ENCODE measurements at regions not wholly inside any gene's neighbourhood (a gene's known extent, or its start where the extent isn't known, plus 50 kb on each side); places are given as distances from the start of the nearest gene placed in this dataset.
"Not testable (repeated sequence)": the region's sequence is repeated elsewhere in the genome, so short reads cannot be mapped to it uniquely, and the experiment has no call there.

DNA sequence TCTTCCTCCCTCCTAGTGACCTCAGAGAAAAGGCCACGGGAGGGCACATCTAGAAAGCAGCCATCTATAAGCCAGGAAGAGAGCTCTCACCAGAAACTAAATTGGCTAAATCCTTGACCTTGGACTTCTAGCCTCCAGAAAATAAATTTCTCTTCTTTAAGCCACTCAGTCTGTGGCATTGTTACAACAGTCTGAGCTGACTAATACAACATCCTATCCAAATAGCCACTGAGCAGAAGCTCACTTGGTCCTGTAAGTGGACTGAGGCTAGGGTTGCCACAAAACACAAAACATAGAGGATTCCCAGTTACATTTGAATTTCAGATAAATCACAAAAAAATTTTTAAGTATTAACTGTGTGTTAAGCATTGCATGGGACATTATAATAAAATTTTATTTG is 383.4 kb downstream of the MLLT3 start:
- DNase-seq (ENCODE audit: low read depth): no peak

DNA sequence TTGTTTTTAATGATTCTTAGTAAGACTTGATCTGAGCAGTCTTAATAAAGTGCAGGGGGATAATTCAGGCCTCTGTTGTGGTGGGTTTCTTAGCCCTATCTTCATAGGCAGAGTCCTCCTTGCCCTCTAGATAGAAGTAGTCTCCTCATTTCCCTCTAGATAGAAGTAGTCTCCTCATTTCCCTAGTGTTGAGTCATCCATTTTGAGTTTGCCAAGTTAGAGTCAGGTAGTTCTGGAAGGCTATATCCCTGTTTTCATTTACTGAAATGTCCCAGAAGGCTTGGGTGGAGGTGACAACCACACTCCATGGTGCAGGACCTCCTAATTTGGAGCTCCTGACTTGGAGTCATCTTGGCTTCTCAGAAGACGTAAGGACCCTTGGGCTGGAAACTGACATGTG is 384.6 kb downstream of the MLLT3 start:
- no peak for DNase-seq (ENCODE audit: low read depth)

- no peak for DNase-seq (ENCODE audit: low read depth)
Measured at GRCh38 chr9:20236676-20237075, 385.6 kb downstream of the MLLT3 start.

DNA sequence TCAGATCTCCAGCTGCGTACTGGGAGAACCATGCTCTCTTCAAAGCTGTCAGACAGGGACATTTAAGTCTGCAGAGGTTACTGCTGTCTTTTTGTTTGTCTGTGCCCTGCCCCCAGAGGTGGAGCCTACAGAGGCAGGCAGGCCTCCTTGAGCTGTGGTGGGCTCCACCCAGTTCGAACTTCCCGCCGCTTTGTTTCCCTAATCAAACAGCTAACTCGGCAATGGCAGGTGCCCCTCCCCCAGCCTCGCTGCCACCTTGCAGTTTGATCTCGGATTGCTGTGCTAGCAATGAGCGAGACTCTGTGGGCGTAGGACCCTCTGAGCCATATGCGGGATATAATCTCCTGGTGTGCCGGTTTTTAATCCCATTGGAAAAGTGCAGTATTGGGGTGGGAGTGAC is 387.1 kb downstream of the MLLT3 start:
- not testable (repeated sequence) for DNase-seq (ENCODE audit: low read depth)

DNA sequence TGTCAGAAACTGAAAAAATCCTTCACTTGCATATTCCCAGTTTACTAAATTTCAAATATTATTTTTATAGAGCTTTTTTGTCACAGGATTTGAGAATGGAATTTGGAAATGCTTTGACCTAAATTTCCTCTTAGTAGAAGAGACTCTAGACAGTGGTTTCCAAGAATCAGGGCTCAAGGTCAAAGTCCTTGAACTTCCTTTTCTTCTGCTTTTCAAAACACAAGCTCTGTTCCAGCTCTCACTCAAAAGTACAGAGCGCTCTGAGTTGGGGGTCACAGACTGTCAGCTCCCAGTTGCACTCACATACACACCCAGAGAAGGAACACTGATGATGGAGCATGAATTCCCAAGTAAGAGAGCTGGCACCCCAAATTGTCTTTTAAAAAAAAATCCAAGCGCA is 394.2 kb downstream of the MLLT3 start:
- DNase-seq (ENCODE audit: low read depth): no peak

DNA sequence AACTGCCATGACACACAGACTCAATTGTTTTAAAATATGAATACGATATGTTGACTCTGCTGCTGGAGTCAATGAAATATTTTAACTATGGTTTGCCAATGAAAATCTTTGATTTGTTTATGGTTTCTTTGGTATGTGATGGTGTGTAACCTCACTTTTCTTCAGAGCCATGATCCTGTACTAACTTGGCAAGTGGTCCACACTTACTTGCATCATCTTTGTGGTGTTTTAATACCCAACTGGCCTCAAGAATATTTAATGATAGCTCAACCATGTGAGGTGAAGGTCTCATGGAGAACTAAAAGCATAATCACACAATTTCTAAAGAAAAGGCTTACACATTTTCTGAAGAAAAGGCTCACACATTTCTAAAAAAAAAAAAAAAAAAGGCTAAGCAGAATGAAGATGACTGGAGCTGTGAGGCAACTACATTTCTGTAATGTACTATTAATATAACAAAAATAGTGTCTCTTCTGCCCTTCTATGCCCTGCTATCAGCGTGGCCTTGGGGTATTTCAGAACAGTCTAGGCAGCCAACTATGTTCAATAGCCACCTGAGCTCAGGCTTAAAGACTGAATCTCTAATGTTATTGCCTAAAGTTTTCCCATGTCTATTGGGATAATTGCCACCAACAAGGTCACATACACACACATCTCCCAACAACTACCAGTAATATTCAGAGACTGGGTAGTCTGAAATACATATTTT is 395.0 kb downstream of the MLLT3 start:
- no peak for DNase-seq (ENCODE audit: low read depth)

DNA sequence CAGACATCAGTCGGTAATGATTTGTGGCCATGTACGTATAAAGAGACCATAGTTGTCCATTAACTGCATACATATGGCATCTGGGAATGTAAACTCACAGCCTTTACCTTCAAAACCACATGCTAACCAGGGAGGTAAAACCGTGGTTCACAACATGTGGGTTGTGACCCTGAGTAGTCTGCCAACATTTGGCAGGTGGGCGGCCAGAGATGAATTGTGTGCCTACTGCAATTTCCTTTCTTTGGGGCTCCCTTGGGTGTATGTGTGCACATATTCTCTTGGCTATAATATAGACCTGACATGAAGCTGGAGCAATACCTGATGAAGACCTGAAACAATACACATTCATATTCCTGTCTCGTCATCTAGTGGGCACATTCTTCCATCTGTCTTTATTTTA is 396.0 kb downstream of the MLLT3 start:
- no peak for DNase-seq (ENCODE audit: low read depth)

DNA sequence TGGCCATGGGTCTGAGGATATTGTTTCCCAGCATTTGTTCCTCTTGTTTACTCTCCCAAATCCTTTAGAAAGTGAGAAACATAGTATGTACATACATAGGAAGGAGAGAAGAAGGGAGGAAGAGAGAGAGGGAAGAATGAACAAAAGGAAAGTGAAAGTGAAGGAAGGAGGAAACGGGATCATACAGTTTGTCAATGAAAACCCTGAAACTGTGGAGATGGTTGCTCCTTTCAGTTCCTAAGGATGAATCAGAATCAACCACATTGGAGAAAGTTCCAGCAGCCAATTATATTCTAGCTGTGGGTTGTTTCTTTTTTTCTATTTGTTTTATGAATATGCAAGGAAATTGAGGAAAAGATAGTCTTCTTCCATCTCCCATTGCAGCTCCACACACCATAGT is 396.5 kb downstream of the MLLT3 start:
- DNase-seq (ENCODE audit: low read depth): no peak

- no peak for DNase-seq (ENCODE audit: low read depth)
Measured at GRCh38 chr9:20224756-20225155, 397.5 kb downstream of the MLLT3 start.

DNA sequence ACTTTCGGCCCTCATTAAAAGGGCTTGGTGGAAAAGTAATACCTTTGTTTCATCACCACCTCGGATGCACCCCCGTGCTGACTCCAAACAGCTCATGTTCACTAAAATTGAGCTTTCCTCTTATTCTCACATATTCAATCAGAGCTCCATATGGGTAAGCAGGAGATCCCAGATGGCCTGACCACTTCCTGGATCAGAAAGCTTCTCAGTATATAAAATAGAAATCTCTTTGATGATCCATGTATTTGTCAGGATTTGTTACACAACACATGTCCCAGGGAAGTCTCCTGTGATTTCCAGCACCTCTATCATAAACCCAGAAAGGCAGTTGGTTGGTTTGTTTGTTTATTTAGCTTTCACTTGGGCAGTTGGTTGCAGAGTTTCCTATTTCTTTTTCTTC is 402.0 kb downstream of the MLLT3 start:
- DNase-seq (ENCODE audit: low read depth): no peak

DNA sequence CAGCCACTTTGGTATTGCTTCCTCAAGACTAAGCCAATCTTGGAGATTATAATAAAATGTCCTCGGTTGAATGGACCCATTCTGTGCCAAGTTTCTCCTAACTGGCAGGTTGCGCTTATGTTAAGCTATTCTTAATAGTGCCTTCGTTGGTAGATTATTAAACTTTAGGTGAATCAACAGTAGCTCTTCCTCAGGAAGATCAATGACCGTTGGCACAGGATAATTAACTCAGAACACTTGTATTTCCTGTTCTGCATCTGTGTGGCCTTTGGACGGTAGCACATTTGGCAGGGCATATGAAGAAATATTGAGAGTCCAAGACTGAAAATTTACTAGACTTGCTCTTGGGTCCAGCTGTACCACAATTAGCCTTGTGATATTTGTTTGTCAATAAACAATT is 402.9 kb downstream of the MLLT3 start:
- no peak for DNase-seq (ENCODE audit: low read depth)

- no peak for DNase-seq (ENCODE audit: low read depth)
Measured at GRCh38 chr9:20217596-20217995, 404.7 kb downstream of the MLLT3 start.

DNA sequence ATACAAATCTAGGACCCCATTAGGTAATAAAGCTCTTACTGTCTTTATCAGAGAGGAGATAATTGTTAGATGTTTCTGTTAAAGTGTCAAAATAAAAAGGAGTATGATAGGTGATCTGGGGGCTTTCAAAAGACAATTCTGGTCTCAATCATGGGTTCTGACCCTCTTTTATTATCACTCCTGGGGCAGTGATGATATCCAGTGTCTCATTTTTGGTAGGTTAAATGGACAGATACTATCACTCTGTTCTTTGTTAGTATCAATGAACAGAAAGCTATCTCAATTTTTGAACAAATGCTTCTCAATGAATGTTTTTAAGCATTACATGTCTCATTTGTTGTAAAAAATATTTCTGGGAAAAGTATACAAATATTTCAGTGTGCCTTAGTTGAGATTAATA is 405.9 kb downstream of the MLLT3 start:
- DNase-seq (ENCODE audit: low read depth): no peak

DNA sequence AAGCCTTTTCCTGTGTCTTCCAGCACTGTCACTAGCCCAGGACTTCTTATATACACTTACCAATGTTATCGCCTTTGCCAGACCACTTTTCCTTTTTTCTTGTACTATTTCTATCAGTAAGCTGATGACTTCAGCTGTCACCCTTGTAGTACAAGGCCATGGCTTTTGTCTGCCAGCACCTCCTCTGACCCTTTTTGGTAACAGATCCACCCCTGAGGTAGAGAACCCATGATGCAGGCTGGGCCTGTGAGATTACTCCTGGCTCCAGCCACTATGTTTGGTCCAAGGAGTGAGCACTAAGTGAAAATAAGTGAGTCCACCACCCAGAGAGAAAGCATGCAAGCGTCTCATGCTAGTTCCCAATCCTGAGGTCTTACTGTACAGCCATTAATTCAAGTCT is 406.7 kb downstream of the MLLT3 start:
- DNase-seq (ENCODE audit: low read depth): no peak

GRCh38 chr9:20212806-20213205 is 409.5 kb downstream of the MLLT3 start:
- DNase-seq (ENCODE audit: low read depth): no peak

DNA sequence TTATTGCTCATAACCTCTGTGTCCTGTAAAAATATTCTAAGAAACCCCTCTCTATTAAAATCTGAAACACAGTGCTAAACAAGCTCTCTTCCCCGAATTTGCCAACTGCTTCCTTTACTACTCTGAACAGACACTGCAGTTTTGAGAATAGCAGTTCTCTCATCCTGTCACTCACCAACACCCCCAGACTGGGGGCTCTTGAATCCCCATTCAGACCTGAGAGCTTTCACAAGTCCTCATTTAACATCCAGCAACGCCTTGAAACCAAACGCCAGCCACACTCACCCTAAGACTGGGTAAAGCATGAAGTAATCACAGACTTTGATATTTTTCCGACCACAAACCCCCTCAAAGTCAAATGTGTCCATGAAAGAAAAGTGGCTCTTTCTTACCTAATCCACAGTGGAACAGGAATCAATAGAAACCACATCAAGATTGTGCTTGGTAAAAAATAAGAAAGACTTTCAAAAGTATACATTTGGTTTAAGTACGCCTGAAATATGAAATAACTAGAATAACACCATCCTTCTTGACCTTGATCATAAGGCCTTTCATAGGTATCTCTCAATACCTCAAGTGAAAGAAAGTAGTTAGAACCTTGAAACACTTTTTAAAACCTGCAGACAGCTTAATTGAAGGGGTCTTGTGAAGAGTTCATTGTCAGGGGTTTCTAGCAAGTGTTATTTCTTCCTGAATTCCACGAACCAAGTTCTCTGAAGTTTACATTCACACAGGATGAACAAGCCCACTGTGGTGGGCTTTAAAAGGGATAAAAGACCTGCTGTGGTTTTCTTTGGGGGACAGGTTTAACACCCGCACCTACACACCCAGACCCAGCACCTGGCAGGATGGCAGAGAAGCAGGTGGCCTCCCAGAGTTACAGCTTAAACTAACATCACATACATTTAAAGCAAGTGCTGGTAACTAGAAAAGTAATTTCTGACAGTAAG is 412.6 kb downstream of the MLLT3 start:
- peak; percentile 51 for DNase-seq (ENCODE audit: low read depth)

DNA sequence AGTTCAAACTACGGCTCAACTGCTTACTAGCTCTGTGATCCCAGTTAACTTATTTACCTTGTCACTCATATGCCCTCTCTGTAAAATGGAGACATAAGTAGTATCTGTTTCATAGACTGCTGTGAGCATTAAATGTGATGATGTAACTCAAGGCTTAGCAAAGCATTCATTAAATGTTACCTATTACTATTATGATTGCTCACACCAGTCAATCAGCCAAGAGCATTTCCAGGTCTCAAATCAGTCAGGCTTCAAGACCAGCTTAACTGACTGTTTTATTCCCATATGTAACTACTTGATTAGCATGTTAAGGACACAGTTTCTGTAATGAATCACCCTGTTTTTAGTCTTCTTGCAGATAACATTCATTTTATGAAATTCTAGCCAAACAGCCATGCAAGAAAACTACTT is 413.3 kb downstream of the MLLT3 start:
- no peak for DNase-seq (ENCODE audit: low read depth)

DNA sequence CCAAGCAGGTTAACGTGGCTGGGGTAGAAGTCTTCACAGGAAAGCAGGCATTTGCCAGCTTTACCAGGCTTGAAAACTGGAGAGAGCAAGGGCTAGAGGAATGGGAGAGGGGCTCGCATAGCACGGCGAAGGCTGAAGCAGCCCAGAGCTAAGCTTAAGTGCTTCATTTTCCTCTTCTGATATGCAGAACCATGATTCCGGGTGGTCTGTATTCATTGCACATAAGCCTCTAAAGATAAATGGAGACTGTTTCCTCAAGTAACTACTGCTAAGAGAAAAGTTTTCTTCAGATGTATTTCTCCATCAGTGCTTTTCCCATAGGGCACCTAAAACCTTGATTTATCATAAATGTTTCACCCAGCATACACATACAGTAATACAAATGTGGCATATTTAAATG is 414.1 kb downstream of the MLLT3 start:
- DNase-seq (ENCODE audit: low read depth): no peak

DNA sequence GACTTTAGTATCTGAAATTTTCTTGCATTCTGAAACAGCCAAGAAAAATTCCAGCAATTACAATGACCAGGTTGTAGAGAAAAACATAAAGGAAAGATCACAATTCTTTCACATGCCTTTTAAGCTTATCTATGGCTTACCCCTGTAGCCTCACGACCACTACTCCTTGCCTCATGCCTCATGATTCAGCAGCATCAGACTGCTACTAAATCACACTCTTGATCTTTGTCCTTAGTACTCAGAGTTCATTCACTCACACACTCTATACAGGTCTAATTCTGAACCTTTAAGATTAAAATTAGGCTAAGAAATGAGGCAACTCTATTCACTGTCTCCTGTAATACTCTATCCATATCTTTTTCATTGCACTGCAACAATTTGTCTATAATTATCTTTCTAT is 415.1 kb downstream of the MLLT3 start:
- no peak for DNase-seq (ENCODE audit: low read depth)

GRCh38 chr9:20205821-20206220 is 416.5 kb downstream of the MLLT3 start:
- no peak for DNase-seq (ENCODE audit: low read depth)

- no peak for DNase-seq (ENCODE audit: low read depth)
Measured at GRCh38 chr9:20200991-20201431, 412.2 kb upstream of the SLC24A2 start.

GRCh38 chr9:20200581-20200980 is 411.7 kb upstream of the SLC24A2 start:
- DNase-seq (ENCODE audit: low read depth): no peak

DNA sequence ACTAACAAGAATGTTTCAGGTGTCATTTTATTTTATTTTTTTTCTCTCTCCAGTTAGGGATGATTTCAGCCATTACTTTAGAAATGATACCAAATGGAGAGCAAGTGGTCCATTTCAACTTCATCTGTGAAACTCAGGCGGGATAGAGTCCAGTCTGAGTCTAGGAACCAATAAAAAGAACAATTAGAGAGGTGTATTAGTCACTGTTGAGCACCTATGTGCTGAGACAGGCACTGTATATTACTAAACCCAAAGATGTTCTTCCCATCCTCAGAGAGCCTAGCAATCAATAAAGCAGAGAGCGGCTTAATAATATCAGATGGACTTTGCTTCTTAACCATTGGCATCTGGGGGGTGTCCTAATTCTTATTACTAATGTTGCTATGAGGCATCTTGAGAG is 410.3 kb upstream of the SLC24A2 start:
- DNase-seq (ENCODE audit: low read depth): no peak
